ENCODE measurements at regions not wholly inside any gene's neighbourhood (a gene's known extent, or its start where the extent isn't known, plus 50 kb on each side); places are given as distances from the start of the nearest gene placed in this dataset.

DNA sequence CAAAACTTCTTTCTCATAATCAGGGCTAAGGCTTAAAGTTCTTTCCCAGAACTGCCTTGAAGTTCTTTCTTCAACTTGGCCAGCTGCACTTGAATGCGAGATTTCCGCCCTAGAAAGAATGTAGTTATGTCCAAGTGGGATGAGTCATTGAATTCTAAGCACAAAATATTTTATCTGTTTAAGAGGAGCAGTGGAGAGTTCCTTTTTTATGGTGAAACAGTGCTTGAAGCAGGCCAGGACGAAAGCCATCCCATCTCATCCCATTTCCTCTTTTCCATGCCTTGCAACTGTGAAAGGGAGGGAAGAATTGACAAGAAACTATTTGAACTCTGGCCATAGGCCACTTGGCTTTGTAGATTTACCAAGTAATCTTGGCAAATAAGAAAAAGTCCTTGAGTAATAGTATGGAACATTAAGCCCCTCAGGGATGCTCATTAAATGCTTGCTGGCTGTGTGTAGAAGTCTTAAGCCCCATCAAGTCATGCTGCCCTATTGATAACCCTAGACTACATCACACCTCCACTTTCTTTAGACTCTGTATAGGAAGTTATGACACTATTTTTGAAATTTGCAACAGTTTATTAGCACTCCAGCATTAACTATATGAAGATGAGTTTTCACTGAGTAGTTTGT lies 174.5 kb downstream of the KCTD12 start:
- TF ChIP-seq, protein P1, sequence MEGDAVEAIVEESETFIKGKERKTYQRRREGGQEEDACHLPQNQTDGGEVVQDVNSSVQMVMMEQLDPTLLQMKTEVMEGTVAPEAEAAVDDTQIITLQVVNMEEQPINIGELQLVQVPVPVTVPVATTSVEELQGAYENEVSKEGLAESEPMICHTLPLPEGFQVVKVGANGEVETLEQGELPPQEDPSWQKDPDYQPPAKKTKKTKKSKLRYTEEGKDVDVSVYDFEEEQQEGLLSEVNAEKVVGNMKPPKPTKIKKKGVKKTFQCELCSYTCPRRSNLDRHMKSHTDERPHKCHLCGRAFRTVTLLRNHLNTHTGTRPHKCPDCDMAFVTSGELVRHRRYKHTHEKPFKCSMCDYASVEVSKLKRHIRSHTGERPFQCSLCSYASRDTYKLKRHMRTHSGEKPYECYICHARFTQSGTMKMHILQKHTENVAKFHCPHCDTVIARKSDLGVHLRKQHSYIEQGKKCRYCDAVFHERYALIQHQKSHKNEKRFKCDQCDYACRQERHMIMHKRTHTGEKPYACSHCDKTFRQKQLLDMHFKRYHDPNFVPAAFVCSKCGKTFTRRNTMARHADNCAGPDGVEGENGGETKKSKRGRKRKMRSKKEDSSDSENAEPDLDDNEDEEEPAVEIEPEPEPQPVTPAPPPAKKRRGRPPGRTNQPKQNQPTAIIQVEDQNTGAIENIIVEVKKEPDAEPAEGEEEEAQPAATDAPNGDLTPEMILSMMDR (IDR thresholded peaks at IDR 0.05; ENCODE audit: low read length): no peak
- TF ChIP-seq EZH2 (optimal IDR thresholded peaks at IDR 0.05; ENCODE audit: low read depth, low read length): no peak

Data from MM.1S (cell line).